ENCODE measurements at regions not wholly inside any gene's neighbourhood (a gene's known extent, or its start where the extent isn't known, plus 50 kb on each side); places are given as distances from the start of the nearest gene placed in this dataset.

DNA sequence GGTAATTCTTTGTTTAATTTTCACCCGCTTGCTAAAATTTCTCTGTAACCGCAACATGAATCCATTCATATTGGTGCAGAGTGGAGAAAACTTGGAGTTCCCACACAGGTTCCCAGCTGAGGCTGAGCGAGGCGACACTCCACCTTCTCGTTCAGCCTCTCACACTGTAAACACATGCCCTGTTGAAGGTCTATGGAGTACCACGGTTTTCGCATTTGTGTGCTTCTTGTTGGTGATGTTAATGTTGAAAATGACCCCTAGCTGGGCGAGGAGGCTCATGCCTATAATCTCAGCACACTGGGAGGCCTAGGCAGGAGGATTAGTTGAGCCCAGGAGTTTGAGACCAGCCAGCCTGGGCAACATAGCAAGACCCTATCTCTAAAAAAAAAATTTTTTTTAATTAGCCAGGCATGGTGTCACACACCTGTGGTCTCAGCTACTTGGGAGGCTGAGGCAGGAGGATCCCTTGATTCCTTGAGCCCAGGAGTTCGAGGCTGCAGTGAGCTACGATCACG, 67.2 kb downstream of the ARHGEF18 start:
- TF ChIP-seq, protein P1, sequence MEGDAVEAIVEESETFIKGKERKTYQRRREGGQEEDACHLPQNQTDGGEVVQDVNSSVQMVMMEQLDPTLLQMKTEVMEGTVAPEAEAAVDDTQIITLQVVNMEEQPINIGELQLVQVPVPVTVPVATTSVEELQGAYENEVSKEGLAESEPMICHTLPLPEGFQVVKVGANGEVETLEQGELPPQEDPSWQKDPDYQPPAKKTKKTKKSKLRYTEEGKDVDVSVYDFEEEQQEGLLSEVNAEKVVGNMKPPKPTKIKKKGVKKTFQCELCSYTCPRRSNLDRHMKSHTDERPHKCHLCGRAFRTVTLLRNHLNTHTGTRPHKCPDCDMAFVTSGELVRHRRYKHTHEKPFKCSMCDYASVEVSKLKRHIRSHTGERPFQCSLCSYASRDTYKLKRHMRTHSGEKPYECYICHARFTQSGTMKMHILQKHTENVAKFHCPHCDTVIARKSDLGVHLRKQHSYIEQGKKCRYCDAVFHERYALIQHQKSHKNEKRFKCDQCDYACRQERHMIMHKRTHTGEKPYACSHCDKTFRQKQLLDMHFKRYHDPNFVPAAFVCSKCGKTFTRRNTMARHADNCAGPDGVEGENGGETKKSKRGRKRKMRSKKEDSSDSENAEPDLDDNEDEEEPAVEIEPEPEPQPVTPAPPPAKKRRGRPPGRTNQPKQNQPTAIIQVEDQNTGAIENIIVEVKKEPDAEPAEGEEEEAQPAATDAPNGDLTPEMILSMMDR (IDR thresholded peaks at IDR 0.05): no peak
- no peak for TF ChIP-seq POLR2A (IDR thresholded peaks at IDR 0.05)
